ENCODE measurements at regions not wholly inside any gene's neighbourhood (a gene's known extent, or its start where the extent isn't known, plus 50 kb on each side); places are given as distances from the start of the nearest gene placed in this dataset.

DNA sequence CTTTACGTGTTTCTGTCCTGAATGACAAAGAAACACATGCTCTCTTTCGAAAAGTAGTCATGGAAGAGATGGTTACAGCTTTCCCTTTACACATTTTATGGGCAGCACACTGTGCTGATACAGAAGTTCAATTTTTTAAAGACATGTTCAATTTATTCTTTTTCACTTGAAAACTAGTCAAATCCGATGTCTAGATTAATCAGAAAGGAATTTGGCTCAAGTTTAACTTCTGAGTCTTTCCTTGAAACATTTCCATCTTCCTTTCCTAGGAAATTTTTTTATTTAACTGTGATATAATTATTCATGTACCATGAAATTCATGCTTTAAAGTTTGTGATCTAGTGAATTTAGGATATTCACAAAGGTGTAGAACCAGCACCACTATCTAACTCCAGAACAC is 360.1 kb downstream of the TNS3 start:
- no peaks in the 10 kb centered on the region for H3K9me3 Mint-ChIP-seq (ENCODE audit: low read depth, unreplicated experiment)
- H3K27me3 Mint-ChIP-seq (ENCODE audit: unreplicated experiment): no peaks in the 10 kb centered on the region
- BruUV-seq (replicated peaks): no TSS peak
- CTCF ChIA-PET: no interaction called here
- intact Hi-C loops (cut with micrococcal nuclease; ENCODE audit: unreplicated experiment): no loop called here
- TF ChIP-seq, protein P1, sequence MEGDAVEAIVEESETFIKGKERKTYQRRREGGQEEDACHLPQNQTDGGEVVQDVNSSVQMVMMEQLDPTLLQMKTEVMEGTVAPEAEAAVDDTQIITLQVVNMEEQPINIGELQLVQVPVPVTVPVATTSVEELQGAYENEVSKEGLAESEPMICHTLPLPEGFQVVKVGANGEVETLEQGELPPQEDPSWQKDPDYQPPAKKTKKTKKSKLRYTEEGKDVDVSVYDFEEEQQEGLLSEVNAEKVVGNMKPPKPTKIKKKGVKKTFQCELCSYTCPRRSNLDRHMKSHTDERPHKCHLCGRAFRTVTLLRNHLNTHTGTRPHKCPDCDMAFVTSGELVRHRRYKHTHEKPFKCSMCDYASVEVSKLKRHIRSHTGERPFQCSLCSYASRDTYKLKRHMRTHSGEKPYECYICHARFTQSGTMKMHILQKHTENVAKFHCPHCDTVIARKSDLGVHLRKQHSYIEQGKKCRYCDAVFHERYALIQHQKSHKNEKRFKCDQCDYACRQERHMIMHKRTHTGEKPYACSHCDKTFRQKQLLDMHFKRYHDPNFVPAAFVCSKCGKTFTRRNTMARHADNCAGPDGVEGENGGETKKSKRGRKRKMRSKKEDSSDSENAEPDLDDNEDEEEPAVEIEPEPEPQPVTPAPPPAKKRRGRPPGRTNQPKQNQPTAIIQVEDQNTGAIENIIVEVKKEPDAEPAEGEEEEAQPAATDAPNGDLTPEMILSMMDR (IDR thresholded peaks at IDR 0.05; ENCODE audit: unreplicated experiment): no peak
- H3K4me1 Mint-ChIP-seq (ENCODE audit: low read depth, unreplicated experiment): no peaks in the 10 kb centered on the region
- DNase-seq: no peak
- no peaks in the 10 kb centered on the region for H3K36me3 Mint-ChIP-seq (ENCODE audit: insufficient read depth, unreplicated experiment)
- H3K4me3 Mint-ChIP-seq (ENCODE audit: low read depth, unreplicated experiment): no peak overlapping the region
- H3K27ac Mint-ChIP-seq (ENCODE audit: unreplicated experiment): no peak overlapping the region

DNA sequence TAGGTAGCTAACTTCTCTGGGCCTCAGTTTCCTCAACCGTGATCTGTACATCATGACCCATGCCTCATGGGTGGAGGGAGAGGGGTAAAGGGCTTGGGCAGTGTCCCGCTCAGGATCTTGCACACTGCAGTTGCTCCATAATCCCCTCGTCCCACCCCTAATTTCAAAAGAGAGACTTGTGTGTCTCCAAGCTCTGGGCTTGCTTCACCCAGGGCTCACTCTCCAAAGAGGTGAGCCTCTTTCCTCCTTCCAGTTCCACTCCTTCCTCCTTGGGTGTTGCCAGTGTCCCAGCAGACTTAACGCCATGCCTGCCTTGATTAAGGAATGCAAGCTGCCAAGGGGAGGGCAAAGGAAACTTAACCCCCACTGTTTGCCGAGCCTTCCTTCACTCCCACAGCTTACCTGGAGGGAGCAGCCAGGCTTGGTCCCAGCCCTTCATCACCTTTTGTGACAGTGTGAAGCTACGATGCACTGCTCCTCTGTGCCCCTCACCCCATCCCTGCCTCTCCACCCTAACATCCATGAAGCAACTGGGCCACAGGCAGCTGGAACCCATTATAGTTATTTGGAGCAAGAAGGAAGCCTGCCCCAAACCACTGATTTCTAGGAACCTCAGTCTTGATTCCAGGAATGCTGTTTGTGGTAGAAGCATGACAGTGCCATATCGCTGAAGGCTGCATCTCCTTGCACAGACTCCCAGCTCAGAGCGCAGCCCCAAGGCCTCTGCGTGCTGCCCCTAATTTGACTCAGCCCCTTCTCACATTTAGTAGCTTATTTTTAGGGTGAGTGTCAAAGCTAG is 363.3 kb downstream of the TNS3 start:
- DNase-seq: no peak
- TF ChIP-seq, protein P1 (IDR thresholded peaks at IDR 0.05; ENCODE audit: unreplicated experiment): no peak
- no peaks in the 10 kb centered on the region for H3K4me1 Mint-ChIP-seq (ENCODE audit: low read depth, unreplicated experiment)
- no peak overlapping the region for H3K4me3 Mint-ChIP-seq (ENCODE audit: low read depth, unreplicated experiment)
- no peaks in the 10 kb centered on the region for H3K9me3 Mint-ChIP-seq (ENCODE audit: low read depth, unreplicated experiment)
- CTCF ChIA-PET: interaction anchor here (0.8 kb wide), 1 partner anchor 1542 kb away, joined by 5 read pairs; no protein-coding TSS in a partner anchor
- no peaks in the 10 kb centered on the region for H3K27me3 Mint-ChIP-seq (ENCODE audit: unreplicated experiment)
- H3K36me3 Mint-ChIP-seq (ENCODE audit: insufficient read depth, unreplicated experiment): no peaks in the 10 kb centered on the region
- BruUV-seq (replicated peaks): no TSS peak
- intact Hi-C loops (cut with micrococcal nuclease; ENCODE audit: unreplicated experiment): no loop called here
- H3K27ac Mint-ChIP-seq (ENCODE audit: unreplicated experiment): no peak overlapping the region

DNA sequence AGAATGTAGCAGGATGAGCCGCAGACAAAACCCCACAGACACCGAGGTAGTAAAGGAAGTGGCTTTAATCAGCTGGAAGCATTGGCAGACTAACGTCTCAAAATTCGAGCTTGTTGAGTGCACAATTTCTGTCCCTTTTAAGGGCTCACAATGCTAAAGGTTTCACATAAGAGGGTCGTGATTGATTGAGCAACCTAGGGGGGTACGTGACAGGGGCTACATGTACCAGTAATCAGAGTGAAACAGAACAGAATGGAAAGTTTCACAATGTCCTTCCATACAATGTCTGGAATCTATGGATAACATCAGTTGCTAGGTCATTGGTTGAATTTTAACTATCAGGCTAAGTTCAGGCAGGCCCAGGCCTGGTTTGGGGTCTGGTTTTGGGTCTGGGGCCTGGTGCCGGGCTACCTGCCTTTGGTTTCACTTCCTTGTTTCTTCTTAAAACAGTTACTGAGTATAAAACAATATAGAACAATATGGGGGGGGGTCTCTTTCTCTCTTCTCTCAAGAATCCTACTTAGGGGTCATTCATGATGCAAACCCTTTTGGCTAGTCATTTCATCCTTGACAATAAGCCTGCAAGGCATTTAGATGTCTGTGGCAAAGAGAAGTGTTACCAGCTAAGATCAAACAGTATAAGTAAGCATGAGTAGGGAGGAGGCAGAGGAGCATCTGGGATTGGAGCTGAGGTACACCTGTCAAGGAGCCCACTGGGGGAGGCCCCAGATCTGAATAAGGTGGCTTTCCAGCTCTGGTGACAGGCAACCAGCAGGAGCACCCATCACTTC is 364.1 kb downstream of the TNS3 start:
- intact Hi-C loops (cut with micrococcal nuclease; ENCODE audit: unreplicated experiment): no loop called here
- DNase-seq: no peak
- TF ChIP-seq, protein P1 (IDR thresholded peaks at IDR 0.05; ENCODE audit: unreplicated experiment): no peak
- BruUV-seq (replicated peaks): no TSS peak
- CTCF ChIA-PET: interaction anchor here (0.6 to 0.8 kb wide), 2 partner anchors 540 to 1541 kb away, joined by 3 to 5 read pairs; no protein-coding TSS in a partner anchor
- Mint-ChIP-seq H3K27ac (ENCODE audit: unreplicated experiment) (no peak overlapping the region), H3K27me3 (ENCODE audit: unreplicated experiment) (peaks cover 8% of the 10 kb centered on the region), H3K9me3 (ENCODE audit: low read depth, unreplicated experiment) (no peaks in the 10 kb centered on the region), H3K4me1 (ENCODE audit: low read depth, unreplicated experiment) (no peaks in the 10 kb centered on the region), H3K4me3 (ENCODE audit: low read depth, unreplicated experiment) (no peak overlapping the region), H3K36me3 (ENCODE audit: insufficient read depth, unreplicated experiment) (no peaks in the 10 kb centered on the region)

DNA sequence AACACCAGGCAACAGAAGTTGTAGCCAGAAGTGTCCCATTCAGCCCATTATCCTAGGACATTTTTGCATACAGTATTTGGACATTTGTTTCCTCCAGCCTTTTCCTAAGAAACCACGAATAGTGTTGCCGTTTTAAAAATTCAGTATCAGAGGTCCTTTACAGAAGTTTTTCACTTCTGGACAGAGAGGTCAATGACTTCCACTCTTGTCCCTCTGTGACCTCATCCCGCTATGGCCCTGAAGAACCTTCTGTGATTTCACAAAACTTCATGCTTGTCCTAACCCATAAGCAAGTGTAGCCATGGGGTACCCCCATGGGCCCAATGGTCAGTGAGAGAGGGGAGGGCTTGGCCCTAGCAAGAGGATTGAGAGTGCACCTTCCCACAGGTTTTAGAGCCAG is 364.8 kb downstream of the TNS3 start:
- H3K36me3 Mint-ChIP-seq (ENCODE audit: insufficient read depth, unreplicated experiment): no peaks in the 10 kb centered on the region
- no peak overlapping the region for H3K27ac Mint-ChIP-seq (ENCODE audit: unreplicated experiment)
- no peak for DNase-seq
- intact Hi-C loops (cut with micrococcal nuclease; ENCODE audit: unreplicated experiment): no loop called here
- BruUV-seq (replicated peaks): no TSS peak
- H3K9me3 Mint-ChIP-seq (ENCODE audit: low read depth, unreplicated experiment): no peaks in the 10 kb centered on the region
- H3K4me3 Mint-ChIP-seq (ENCODE audit: low read depth, unreplicated experiment): no peak overlapping the region
- TF ChIP-seq, protein P1 (IDR thresholded peaks at IDR 0.05; ENCODE audit: unreplicated experiment): no peak
- peaks cover 14% of the 10 kb centered on the region for H3K27me3 Mint-ChIP-seq (ENCODE audit: unreplicated experiment)
- CTCF ChIA-PET: interaction anchor here (0.6 kb wide), 1 partner anchor 541 kb away, joined by 3 read pairs; no protein-coding TSS in a partner anchor
- H3K4me1 Mint-ChIP-seq (ENCODE audit: low read depth, unreplicated experiment): peaks cover 5% of the 10 kb centered on the region

Measured in Calu3 (cell line).